ENCODE measurements at regions not wholly inside any gene's neighbourhood (a gene's known extent, or its start where the extent isn't known, plus 50 kb on each side); places are given as distances from the start of the nearest gene placed in this dataset.

- DNase-seq = no peak
Measured at GRCh38 chr3:15952543-15953175, 154.9 kb upstream of the ANKRD28 start.

DNA sequence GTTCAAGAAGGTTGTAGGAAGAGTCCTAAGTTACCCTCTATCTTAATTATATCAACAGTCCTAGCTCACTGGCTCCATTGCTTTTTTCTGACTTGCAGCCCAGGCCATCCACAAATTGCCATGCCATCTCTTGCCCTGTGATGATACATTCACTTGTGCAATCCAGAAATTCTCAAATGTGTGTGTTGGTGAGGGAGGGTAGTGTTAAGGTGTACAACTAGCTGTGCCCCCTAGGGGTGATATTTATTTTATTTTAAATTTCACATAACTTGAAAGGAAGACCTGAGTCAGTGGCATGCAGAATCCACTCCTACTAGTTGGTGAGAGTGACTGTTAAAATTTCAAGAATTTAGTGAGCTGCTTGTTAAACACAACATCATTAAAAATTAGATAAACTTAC lies 156.1 kb upstream of the ANKRD28 start:
- no peak for DNase-seq

GRCh38 chr3:15955968-15956367 lies 158.2 kb upstream of the ANKRD28 start:
- DNase-seq = no peak

GRCh38 chr3:15958692-15959433 lies 161.1 kb upstream of the ANKRD28 start:
- no peak for DNase-seq

GRCh38 chr3:15959434-15959811 lies 161.6 kb upstream of the ANKRD28 start:
- DNase-seq = no peak

DNA sequence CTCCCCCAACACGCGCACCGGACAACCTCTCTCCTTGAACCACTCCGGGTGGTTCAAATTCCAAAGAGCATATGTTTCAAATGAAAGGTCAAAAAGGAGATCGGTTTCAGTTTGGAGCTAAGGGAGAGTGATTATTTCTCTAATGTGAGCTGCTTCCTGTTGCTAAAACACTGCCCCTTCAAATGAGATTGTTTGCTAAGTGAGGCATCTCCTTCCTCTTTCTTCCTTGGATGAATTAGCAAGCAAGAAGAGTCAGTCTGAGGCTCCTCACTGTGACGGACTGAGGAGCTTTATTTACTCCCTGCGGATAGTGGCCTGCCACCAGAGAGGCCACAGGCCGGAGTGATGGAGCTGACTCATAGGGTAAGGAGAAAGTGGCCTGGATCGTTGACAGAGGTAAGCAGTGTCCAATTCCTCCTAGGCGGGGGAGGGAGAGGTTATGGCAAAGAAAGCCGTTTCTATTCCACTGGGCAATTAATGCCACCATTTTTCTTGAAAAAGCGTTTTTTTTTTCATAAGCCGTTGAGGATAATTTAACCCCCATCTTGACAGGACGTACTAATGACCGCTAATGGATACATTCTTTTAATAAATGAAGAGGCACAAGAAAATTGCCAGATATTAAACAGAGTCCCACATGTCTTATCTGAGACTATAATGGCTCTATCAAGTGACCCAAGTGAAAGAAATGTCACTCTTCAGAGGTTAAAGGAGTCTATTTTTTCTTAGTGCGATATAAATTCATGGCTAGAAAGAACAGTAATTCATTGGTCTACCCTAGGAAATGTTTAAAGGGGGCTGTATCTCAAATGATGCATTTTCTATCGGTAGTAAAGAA lies 167.0 kb upstream of the ANKRD28 start:
- DNase-seq = no peak

DNA sequence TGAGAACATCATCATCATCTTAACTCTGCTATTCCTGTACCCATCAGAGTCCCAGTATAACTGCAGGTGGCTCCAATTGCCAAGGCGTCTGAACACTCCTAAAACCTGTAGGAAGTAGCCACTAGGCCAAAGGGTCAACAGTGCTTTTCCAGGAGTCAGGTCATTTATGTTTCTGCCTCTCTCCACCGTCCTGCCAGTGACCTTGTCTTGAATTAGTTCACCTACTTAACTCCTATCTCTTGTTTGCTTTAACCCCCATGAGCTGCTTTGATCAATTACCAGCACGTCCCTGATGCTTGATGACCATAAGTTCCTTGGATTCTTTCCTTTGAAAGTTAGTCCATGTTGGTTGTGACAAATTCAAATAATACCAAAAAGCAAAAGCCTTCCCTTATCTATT lies 169.8 kb upstream of the ANKRD28 start:
- DNase-seq = no peak

DNA sequence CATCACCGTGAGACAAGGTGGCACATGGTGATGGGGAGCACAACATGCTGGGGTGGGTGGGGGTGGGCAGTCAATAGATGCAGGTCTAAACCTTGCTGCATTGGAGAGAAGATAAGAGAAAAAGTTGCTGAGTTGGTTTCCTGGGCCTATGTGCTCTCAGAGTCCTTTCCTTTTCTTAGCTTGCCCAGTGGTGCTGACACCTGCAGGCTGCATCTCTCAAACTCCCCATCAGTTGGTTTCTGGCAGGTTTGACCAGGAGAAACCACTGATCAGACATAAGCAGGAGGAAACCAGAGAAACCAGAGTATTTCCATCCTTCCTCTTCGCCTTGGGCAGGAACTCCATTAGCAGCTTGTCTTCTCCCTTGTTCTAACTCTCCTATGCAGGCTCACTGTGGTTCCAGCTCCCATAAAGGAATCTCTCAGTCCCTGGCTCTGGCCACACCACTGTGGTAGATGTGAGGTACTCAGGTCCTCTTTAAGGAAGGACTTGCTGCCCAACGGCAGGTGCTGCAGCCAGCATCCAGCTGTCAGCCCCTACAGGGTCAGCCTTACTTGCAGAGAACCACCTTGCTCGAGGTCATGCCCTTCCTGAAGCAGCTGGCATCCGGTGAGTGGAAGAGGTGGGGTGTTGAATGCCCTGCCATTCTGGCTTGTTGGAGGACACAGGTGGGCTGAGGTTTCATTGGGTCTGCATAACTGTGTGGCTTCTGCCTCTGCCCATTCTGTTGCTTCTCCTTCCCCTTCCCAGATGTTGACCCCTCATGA lies 172.3 kb upstream of the ANKRD28 start:
- DNase-seq = no peak

- no peak for DNase-seq
Measured at GRCh38 chr3:15973414-15973813, 175.6 kb upstream of the ANKRD28 start.

- no peak for DNase-seq
Measured at GRCh38 chr3:15973940-15974339, 176.2 kb upstream of the ANKRD28 start.

- DNase-seq = no peak
Measured at GRCh38 chr3:15974647-15975046, 176.9 kb upstream of the ANKRD28 start.

DNA sequence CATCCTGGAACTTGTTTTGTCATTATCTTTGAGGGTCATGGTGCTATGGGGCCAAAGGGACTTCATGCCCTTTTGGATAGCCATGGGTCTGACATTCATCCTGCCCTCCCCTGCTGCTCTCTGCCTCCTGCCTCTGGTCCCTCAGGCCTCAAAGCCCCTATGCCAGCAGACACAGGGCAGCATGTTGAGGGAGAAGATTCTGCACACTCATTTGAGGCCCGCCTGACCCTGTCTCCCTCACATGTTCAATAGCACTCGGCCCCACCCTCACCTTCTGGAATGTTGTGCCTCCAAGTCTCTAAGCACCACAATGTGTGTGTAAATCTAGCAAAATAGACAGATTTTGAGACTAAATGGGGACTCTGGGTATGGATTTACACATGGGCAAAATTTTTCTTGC lies 178.7 kb upstream of the ANKRD28 start:
- DNase-seq = no peak

GRCh38 chr3:15977090-15977489 lies 179.3 kb upstream of the ANKRD28 start:
- DNase-seq = no peak

- DNase-seq = no peak
Measured at GRCh38 chr3:15977598-15978232, 179.9 kb upstream of the ANKRD28 start.

GRCh38 chr3:15978801-15979200 lies 181.0 kb upstream of the ANKRD28 start:
- DNase-seq = no peak

DNA sequence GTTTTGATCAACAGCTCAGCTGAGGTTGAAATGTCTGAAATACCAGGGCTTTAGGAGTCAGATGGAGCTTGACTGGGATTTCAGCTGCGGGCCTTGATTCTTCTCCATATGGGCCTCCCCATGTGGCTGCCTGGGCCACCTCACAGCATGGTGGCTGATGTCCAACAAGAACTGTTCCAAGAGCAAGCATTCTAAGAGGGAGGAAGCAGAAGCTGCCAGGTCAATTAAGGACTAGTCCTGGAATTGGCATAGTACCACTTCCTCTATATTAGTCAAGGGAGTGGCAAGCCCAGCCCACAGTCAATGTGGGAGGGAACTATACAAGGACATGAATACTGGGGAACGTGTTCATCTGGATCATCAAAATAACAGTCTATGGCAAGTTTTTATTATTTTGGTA lies 181.7 kb upstream of the ANKRD28 start:
- no peak for DNase-seq

DNA sequence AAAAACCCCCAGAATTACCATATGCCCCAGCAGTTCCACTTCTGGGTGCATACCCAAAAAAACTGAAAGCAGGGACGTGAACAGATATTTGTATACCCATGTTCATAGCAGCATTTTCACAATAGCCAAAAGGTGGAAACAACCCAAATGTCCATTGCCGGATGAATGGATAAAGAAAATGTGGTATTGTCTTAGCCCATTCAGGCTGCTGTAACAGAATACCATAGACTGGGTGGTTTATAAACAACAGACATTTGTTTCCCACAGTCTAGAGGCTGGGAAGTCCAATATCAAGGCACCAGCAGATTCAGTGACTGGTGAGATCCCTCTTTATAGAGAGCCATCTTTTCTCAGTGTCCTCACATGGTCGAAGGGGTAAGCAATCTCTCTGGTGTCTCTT lies 182.1 kb upstream of the ANKRD28 start:
- DNase-seq = no peak

- DNase-seq = no peak
Measured at GRCh38 chr3:15982243-15982642, 184.5 kb upstream of the ANKRD28 start.

DNA sequence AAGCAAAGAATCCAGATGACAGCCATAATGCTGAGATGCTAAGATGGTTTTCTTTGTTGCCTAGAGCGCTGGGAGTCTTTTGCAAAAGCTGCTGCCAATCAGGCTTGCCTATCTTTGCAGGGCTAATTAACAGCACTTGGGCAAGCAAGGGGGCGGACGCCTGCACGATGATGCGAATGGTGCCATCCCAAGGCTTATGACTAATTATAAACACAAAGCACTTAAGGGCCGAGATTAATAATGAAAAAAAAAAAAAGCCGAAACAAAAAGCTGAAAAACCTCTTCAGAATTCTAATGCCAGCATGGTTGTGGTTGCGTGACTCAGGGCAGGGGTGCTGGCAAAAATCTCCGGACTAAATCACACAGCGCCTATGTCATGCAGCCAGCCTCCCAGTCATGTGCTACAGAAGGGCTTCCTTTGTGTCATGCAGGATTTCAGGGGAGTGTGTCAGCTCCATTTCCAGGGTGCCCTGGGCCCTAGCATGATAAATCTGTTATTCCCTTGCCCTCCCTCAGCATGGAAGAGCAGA lies 185.0 kb upstream of the ANKRD28 start:
- DNase-seq = no peak

DNA sequence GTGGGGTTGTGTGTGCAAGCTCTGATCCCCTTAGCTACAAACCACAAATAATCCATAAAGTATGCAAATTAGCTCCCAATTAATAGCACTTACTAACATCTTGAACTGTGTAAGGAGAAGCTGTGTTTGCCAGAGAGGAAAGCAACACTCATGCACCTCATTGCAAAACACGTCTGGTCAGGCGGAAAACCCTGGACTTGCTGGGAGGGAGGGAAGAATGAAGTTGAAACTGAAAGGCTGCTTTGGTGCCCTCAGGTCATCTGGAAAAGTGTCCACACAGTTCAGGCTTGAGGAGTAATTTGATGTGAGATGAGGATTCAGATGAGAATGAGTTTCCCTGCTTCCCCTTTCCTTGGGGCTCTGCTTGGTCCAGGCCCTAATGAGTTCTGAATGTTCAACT lies 185.5 kb upstream of the ANKRD28 start:
- DNase-seq = no peak

DNA sequence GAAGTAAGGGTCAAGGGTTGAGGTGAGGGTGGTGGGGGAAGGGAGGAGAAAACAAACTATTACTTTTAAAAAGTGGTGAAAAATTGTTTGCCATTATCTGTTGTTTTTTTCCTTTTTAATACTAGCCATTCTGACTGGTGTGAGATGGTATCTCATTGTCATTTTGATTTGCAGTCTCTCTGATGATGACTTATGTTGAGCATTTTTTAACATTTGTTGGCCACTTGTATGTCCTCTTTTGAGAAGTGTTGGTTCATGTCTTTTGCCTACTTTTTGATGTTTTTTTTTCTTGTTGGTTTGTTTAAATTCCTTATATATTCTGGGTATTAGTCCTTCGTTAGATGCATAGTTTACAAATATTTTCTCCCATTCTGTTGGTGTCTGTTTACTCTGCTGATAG lies 185.9 kb upstream of the ANKRD28 start:
- no peak for DNase-seq

- no peak for DNase-seq
Measured at GRCh38 chr3:15989419-15989818, 185.1 kb upstream of the GALNT15 start.

Measured in NCI-H774 (cell line).